SK-N-SH treated with all-trans-retinoic acid at 6 μM for 48 hours (cell line): ENCODE measurements at regions not wholly inside any gene's neighbourhood (a gene's known extent, or its start where the extent isn't known, plus 50 kb on each side); places are given as distances from the start of the nearest gene placed in this dataset.

Source experiments
- ATAC-seq: fragments of 200-7000 bp; cut with Tn5 transposase; 3 replicates; pipeline ENCODE4 v1.9.1; 2020; ENCODE audit warnings: mild to moderate bottlenecking, moderate library complexity
- ARNTL ChIP-seq: fragments of 450-650 bp; formaldehyde crosslinking; IDR thresholded peaks from 2 replicates; pipeline ENCODE4 v1.5.0; 2020; ENCODE audit warnings: low read depth, mild to moderate bottlenecking, moderate library complexity, borderline replicate concordance
- BACH2 ChIP-seq: fragments of 250-450 bp; sonication (Bioruptor Pico); IDR thresholded peaks from 2 replicates; pipeline ENCODE4 v1.9.0; 2021; ENCODE audit warnings: mild to moderate bottlenecking, borderline replicate concordance
- CSDC2 ChIP-seq: fragments of 250-450 bp; sonication (Bioruptor Pico); IDR thresholded peaks from 2 replicates; pipeline ENCODE4 v1.5.0; 2020; ENCODE audit warnings: mild to moderate bottlenecking, moderate library complexity
- ESRRG ChIP-seq: fragments of 250-450 bp; sonication (Bioruptor Pico); IDR thresholded peaks from 2 replicates; pipeline ENCODE4 v1.6.1; 2021; ENCODE audit warnings: mild to moderate bottlenecking
- ISL1 ChIP-seq: fragments of 250-450 bp; sonication (Bioruptor Pico); IDR thresholded peaks from 2 replicates; pipeline ENCODE4 v2.1.2; 2022; ENCODE audit warnings: mild to moderate bottlenecking, moderate library complexity
- OSR1 ChIP-seq: fragments of 250-450 bp; sonication (Bioruptor Pico); IDR thresholded peaks from 2 replicates; pipeline ENCODE4 v1.8.0; 2022; ENCODE audit warnings: moderate library complexity, mild to moderate bottlenecking, inconsistent platforms
- PATZ1 ChIP-seq: fragments of 250-450 bp; sonication (Bioruptor Pico); IDR thresholded peaks from 2 replicates; pipeline ENCODE4 v1.8.0; 2020; ENCODE audit warnings: mild to moderate bottlenecking, moderate library complexity, borderline replicate concordance
- PPARA ChIP-seq: fragments of 250-450 bp; sonication (Bioruptor Pico); IDR thresholded peaks from 2 replicates; pipeline ENCODE4 v1.5.0; 2020; ENCODE audit warnings: mild to moderate bottlenecking, borderline replicate concordance
- RARB ChIP-seq: fragments of 250-450 bp; sonication (Bioruptor Pico); IDR thresholded peaks from 2 replicates; pipeline ENCODE4 v1.8.0; 2021; ENCODE audit warnings: mild to moderate bottlenecking, moderate library complexity
- SNAI2 ChIP-seq: fragments of 250-450 bp; sonication (Bioruptor Pico); IDR thresholded peaks from 2 replicates; pipeline ENCODE4 v1.5.0; 2020; ENCODE audit warnings: mild to moderate bottlenecking, moderate library complexity
- TCF4 ChIP-seq: fragments of 250-450 bp; sonication (Bioruptor Pico); IDR thresholded peaks from 2 replicates; pipeline ENCODE4 v1.8.0; 2021; ENCODE audit warnings: mild to moderate bottlenecking, moderate library complexity, borderline replicate concordance
- TOX ChIP-seq: fragments of 250-450 bp; sonication (Bioruptor Pico); IDR thresholded peaks from 2 replicates; pipeline ENCODE4 v1.8.0; 2021; ENCODE audit warnings: mild to moderate bottlenecking, moderate library complexity, borderline replicate concordance
- TSHZ2 ChIP-seq: fragments of 250-450 bp; sonication (Bioruptor Pico); IDR thresholded peaks from 2 replicates; pipeline ENCODE4 v1.5.0; 2020; ENCODE audit warnings: mild to moderate bottlenecking, moderate library complexity
- ZC3H10 ChIP-seq: fragments of 250-450 bp; sonication (Bioruptor Pico); IDR thresholded peaks from 2 replicates; pipeline ENCODE4 v1.5.1; 2021; ENCODE audit warnings: mild to moderate bottlenecking, moderate library complexity
- ZFP3 ChIP-seq: fragments of 250-450 bp; sonication (Bioruptor Pico); IDR thresholded peaks from 2 replicates; pipeline ENCODE4 v1.5.0; 2020; ENCODE audit warnings: mild to moderate bottlenecking, moderate library complexity
- ZFP30 ChIP-seq: fragments of 450-650 bp; formaldehyde crosslinking; IDR thresholded peaks from 2 replicates; pipeline ENCODE4 v1.5.0; 2022; ENCODE audit warnings: mild to moderate bottlenecking, moderate library complexity
- ZNF565 ChIP-seq: fragments of 450-650 bp; formaldehyde crosslinking; conservative IDR thresholded peaks from 2 replicates; pipeline ENCODE4 v1.5.0; 2020; ENCODE audit warnings: low read depth, mild to moderate bottlenecking, moderate library complexity
- ZNF70 ChIP-seq: fragments of 450-650 bp; formaldehyde crosslinking; IDR thresholded peaks from 2 replicates; pipeline ENCODE4 v1.5.0; 2020; ENCODE audit warnings: mild to moderate bottlenecking, moderate library complexity
- ZNF8 ChIP-seq: fragments of 450-650 bp; formaldehyde crosslinking; IDR thresholded peaks from 2 replicates; pipeline ENCODE4 v1.5.0; 2020; ENCODE audit warnings: mild to moderate bottlenecking, moderate library complexity
- TF ChIP-seq, protein P1 (sequence below): fragments of 250-450 bp; sonication (Bioruptor Pico); IDR thresholded peaks from 2 replicates; pipeline ENCODE4 v1.8.0; 2021; ENCODE audit warnings: low read depth, mild to moderate bottlenecking, moderate library complexity, borderline replicate concordance
- TF ChIP-seq, protein P2 (sequence below): fragments of 250-450 bp; sonication (Bioruptor Pico); IDR thresholded peaks from 2 replicates; pipeline ENCODE4 v1.5.1; 2021; ENCODE audit warnings: mild to moderate bottlenecking, moderate library complexity

GRCh38 chr21:27225940-27226339 lies 259.1 kb upstream of the ADAMTS5 start:
- TF ChIP-seq, protein P1, sequence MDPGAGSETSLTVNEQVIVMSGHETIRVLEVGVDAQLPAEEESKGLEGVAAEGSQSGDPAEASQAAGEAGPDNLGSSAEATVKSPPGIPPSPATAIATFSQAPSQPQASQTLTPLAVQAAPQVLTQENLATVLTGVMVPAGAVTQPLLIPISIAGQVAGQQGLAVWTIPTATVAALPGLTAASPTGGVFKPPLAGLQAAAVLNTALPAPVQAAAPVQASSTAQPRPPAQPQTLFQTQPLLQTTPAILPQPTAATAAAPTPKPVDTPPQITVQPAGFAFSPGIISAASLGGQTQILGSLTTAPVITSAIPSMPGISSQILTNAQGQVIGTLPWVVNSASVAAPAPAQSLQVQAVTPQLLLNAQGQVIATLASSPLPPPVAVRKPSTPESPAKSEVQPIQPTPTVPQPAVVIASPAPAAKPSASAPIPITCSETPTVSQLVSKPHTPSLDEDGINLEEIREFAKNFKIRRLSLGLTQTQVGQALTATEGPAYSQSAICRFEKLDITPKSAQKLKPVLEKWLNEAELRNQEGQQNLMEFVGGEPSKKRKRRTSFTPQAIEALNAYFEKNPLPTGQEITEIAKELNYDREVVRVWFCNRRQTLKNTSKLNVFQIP: no peak
- TF ChIP-seq ZNF565 (no peak), TCF4 (CRISPR knock-in tag) (no peak), SNAI2 (CRISPR knock-in tag) (no peak), ARNTL (CRISPR knock-in tag) (no peak), RARB (CRISPR knock-in tag) (no peak), OSR1 (CRISPR knock-in tag) (no peak), ZFP3 (no peak), ZFP30 (CRISPR knock-in tag) (no peak), ZC3H10 (CRISPR knock-in tag) (no peak), CSDC2 (CRISPR knock-in tag) (no peak), PATZ1 (CRISPR knock-in tag) (no peak), ZNF70 (CRISPR knock-in tag) (no peak), TSHZ2 (CRISPR knock-in tag) (no peak), ISL1 (no peak), PPARA (CRISPR knock-in tag) (no peak)
- TF ChIP-seq, protein P2, sequence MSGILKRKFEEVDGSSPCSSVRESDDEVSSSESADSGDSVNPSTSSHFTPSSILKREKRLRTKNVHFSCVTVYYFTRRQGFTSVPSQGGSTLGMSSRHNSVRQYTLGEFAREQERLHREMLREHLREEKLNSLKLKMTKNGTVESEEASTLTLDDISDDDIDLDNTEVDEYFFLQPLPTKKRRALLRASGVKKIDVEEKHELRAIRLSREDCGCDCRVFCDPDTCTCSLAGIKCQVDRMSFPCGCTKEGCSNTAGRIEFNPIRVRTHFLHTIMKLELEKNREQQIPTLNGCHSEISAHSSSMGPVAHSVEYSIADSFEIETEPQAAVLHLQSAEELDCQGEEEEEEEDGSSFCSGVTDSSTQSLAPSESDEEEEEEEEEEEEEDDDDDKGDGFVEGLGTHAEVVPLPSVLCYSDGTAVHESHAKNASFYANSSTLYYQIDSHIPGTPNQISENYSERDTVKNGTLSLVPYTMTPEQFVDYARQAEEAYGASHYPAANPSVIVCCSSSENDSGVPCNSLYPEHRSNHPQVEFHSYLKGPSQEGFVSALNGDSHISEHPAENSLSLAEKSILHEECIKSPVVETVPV: no peak
- ATAC-seq: no peak

DNA sequence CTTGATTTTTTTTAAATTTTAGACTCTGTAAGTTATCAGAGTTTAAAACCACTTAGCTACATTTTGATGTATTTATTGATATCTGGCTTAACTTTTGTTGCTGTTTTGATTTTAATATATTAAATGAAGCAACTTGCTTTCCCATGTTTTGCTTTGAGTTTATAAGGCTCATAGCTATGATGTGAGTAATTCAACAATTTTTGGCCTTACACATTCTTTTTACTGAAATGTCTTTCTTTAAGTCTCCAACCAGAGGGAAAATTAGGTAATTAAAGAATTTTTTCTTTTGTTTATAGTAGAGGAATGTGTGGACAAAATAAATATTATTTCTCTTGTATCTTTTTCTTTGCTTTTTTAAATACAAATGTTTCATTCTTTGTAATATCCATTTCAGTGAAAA lies 258.3 kb upstream of the ADAMTS5 start:
- no peak for ATAC-seq
- TF ChIP-seq ARNTL (CRISPR knock-in tag) (no peak), CSDC2 (CRISPR knock-in tag) (no peak), ISL1 (0 out of 2 replicates have a peak, but pooled peaks have one; percentile 12)

DNA sequence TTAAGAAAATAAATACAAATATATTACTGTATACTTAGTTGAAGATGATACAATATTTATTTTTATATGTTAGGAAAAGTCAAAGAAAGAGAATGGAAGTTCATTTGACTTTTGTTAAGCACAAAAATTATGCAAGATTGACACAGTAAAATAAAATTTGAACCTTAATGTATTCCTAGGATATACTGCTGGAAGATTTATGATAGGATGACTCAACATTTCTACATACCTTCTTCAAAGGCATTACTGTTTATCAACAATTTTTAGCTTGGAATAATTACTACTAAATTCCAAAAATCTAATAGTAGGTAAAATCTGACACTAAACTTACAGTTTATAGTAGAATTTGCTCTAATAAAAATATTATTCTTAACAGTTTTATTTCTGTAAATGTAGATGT lies 257.3 kb upstream of the ADAMTS5 start:
- ATAC-seq: no peak
- no peak for TF ChIP-seq RARB (CRISPR knock-in tag)
- no peak for TF ChIP-seq TOX (CRISPR knock-in tag)

DNA sequence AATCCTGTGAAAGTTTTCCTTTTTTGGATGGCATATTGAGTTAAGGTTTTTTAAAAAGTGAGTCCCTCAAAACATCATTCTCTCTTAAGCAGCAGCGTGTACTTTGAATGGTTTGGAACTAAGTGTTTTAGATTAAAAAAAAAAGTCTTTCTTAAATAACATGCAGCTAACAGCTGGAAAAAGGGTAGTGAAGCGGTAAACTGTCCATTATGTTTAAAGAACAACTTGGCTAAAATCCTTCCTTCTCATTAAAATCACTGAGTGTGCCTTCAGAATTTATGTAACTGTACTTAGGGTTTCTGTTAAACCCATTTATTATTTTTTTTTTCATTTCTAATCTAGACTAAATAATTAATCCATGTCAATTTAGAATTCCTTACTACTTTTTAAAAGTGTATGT lies 254.2 kb upstream of the ADAMTS5 start:
- TF ChIP-seq ZFP30 (CRISPR knock-in tag) (no peak), ESRRG (no peak)
- ATAC-seq: no peak

GRCh38 chr21:27220416-27220815 lies 253.5 kb upstream of the ADAMTS5 start:
- no peak for ATAC-seq
- no peak for TF ChIP-seq ARNTL (CRISPR knock-in tag)

DNA sequence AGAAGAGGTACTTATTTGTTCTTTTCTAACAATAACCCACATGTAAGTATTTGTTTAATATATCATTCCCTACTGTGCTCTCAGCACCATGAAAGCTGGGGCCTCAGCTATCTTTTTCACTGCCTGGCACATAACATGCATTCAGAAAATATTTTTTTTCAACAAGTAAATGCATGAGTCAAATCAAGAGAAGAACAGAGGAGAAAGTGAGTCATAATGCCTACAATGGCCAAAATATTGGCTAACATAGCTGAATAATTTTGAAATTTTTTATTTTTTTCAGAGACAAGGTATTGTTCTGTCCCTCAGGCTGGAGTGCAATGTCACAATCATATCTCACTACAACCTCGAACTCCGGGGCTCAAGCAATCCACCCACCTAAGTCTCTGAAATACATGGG lies 252.2 kb upstream of the ADAMTS5 start:
- no peak for TF ChIP-seq ZNF8 (CRISPR knock-in tag)
- no peak for TF ChIP-seq BACH2
- ATAC-seq: no peak
